ENCODE measurements at regions not wholly inside any gene's neighbourhood (a gene's known extent, or its start where the extent isn't known, plus 50 kb on each side); places are given as distances from the start of the nearest gene placed in this dataset.

DNA sequence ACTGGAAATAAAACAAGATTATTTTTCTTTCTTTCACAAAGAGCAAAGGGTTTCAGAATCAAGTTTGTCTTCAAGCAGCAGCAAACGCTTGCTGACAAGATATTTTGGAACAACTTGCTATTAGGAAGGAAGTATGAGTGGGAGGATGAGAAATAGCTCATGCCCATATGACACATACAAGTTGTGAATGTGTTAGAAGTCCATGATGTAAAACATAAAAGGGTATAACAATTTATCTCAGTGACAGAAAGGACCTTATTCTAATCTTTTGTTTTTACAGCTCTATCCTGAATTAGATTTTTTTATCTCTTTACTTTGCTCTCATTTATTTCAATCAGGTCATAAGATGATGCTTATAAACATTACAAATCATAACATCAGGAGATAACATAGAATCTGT, 516.6 kb upstream of the MEF2C start:
- TF ChIP-seq EZH2phosphoT487 (IDR thresholded peaks at IDR 0.05; ENCODE audit: borderline replicate concordance, low read depth, low read length) = no peak
- TF ChIP-seq, protein P1, sequence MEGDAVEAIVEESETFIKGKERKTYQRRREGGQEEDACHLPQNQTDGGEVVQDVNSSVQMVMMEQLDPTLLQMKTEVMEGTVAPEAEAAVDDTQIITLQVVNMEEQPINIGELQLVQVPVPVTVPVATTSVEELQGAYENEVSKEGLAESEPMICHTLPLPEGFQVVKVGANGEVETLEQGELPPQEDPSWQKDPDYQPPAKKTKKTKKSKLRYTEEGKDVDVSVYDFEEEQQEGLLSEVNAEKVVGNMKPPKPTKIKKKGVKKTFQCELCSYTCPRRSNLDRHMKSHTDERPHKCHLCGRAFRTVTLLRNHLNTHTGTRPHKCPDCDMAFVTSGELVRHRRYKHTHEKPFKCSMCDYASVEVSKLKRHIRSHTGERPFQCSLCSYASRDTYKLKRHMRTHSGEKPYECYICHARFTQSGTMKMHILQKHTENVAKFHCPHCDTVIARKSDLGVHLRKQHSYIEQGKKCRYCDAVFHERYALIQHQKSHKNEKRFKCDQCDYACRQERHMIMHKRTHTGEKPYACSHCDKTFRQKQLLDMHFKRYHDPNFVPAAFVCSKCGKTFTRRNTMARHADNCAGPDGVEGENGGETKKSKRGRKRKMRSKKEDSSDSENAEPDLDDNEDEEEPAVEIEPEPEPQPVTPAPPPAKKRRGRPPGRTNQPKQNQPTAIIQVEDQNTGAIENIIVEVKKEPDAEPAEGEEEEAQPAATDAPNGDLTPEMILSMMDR (conservative IDR thresholded peaks at IDR 0.05; ENCODE audit: low read length) = no peak

All from OCI-LY7 (cell line).